Parathyroid adenoma (tissue), 2 donors: ENCODE measurements at regions not wholly inside any gene's neighbourhood (a gene's known extent, or its start where the extent isn't known, plus 50 kb on each side); places are given as distances from the start of the nearest gene placed in this dataset.

Source experiments
- H2AFZ ChIP-seq: fragments of 300-600 bp; sonication (generic); one replicate; pipeline ENCODE4 v1.7.0; 2017; ENCODE audit warnings: antibody characterized with exemption, mild to moderate bottlenecking
- H3K27ac ChIP-seq: fragments of 300-600 bp; sonication (generic); one replicate; pipeline ENCODE4 v1.7.0; 2017
- H3K27me3 ChIP-seq: fragments of 300-600 bp; sonication (generic); one replicate; pipeline ENCODE4 v1.7.0; 2017; ENCODE audit warnings: low read length; ENCODE audit not compliant: control insufficient read depth, insufficient read depth
- H3K36me3 ChIP-seq: fragments of 300-600 bp; sonication (generic); one replicate; pipeline ENCODE4 v1.7.0; 2017; ENCODE audit warnings: low read length; ENCODE audit not compliant: control insufficient read depth, insufficient read depth
- H3K4me1 ChIP-seq: fragments of 300-600 bp; sonication (generic); one replicate; pipeline ENCODE4 v1.7.0; 2017; ENCODE audit warnings: control low read depth
- H3K4me2 ChIP-seq: fragments of 300-600 bp; sonication (generic); one replicate; pipeline ENCODE4 v1.7.0; 2017; ENCODE audit warnings: low read length
- H3K4me3 ChIP-seq: fragments of 300-600 bp; sonication (generic); one replicate; pipeline ENCODE4 v1.7.0; 2017; ENCODE audit warnings: low read depth, low read length
- H3K79me2 ChIP-seq: fragments of 300-600 bp; sonication (generic); one replicate; pipeline ENCODE4 v1.7.0; 2017; ENCODE audit warnings: control low read depth
- H3K9ac ChIP-seq: fragments of 300-600 bp; sonication (generic); one replicate; pipeline ENCODE4 v1.7.0; 2017; ENCODE audit warnings: mild to moderate bottlenecking
- H3K9me3 ChIP-seq: fragments of 300-600 bp; sonication (generic); one replicate; pipeline ENCODE4 v1.7.0; 2017; ENCODE audit warnings: low read length; ENCODE audit not compliant: control insufficient read depth
- TF ChIP-seq, protein P1 (sequence below): fragments of 300-600 bp; sonication (generic); IDR thresholded peaks from one replicate; pipeline ENCODE4 v1.7.0; 2017; ENCODE audit warnings: antibody characterized with exemption, mild to moderate bottlenecking
- donor health status: primary hyperparathyroidism.

DNA sequence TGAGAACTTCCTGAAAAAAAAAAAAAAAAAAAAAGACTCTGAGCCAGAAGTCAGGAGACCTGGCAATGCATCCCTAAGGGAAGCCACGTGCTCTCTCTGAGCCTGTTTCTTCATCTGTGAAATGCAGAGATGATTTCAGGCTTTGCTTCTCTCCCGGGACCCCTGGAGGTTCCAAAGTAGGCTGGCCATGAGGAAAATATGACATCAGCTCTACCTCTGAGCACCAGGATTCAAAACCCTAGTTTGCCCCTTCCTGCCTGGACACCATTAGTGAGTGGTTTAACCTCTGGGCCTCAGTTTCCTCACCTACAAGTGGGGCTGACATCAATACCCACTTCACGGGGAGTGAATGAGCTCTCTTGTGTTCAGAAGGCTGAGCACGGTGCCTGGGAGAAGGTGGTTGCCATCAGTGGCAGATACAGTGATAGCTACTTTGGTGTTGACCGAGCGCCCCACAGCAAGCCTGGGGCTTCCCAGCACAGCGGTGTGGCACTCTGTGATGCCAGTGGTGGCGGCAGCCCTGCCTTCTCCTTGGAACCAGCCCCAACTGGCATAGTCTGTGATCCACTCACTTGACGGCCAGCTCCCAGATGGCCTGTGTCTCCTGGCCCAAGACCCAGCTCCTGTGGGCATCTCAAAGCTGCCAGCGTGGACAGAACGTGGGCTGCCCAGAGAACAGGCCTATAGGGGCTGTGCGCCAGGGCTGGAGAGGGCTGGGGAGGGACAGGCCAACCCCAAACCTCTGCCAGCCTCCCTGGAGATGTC is 153.1 kb upstream of the UNC5B start:
- TF ChIP-seq, protein P1, sequence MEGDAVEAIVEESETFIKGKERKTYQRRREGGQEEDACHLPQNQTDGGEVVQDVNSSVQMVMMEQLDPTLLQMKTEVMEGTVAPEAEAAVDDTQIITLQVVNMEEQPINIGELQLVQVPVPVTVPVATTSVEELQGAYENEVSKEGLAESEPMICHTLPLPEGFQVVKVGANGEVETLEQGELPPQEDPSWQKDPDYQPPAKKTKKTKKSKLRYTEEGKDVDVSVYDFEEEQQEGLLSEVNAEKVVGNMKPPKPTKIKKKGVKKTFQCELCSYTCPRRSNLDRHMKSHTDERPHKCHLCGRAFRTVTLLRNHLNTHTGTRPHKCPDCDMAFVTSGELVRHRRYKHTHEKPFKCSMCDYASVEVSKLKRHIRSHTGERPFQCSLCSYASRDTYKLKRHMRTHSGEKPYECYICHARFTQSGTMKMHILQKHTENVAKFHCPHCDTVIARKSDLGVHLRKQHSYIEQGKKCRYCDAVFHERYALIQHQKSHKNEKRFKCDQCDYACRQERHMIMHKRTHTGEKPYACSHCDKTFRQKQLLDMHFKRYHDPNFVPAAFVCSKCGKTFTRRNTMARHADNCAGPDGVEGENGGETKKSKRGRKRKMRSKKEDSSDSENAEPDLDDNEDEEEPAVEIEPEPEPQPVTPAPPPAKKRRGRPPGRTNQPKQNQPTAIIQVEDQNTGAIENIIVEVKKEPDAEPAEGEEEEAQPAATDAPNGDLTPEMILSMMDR: no peak
- Histone ChIP-seq H3K4me2 (no peak overlapping the region), H3K4me1 (no peaks in the 10 kb centered on the region), H3K4me3 (no peak overlapping the region), H3K36me3 (no peaks in the 10 kb centered on the region), H3K27ac (no peak overlapping the region), H3K27me3 (no peaks in the 10 kb centered on the region), H3K9ac (no peak overlapping the region), H2AFZ (no peak overlapping the region), H3K79me2 (no peaks in the 10 kb centered on the region), H3K9me3 (no peaks in the 10 kb centered on the region)

DNA sequence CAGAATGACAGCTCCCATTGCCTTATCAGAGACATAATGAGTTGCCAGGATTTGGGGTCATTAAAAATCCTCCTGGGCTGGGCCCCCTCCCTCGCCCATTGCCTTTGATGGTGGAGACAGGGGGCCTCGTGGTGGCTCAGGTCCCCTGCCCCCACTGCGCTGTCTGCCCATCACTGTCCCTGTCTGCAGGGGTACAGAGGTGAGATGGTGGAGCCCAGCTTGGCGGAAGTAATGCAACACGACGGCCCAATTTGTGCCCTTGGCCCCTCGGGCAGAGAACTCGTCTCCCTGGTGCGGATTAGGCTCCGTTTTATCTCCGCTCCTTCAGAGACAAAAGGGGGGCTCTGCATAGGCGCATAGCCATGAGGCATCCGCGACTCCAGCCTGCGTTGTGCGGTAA is 152.4 kb upstream of the UNC5B start:
- TF ChIP-seq, protein P1: no peak
- Histone ChIP-seq H3K36me3 (no peaks in the 10 kb centered on the region), H3K79me2 (no peaks in the 10 kb centered on the region), H3K27me3 (no peaks in the 10 kb centered on the region), H3K4me1 (no peaks in the 10 kb centered on the region), H3K4me2 (no peak overlapping the region), H3K9me3 (no peaks in the 10 kb centered on the region), H3K27ac (no peak overlapping the region), H2AFZ (no peak overlapping the region), H3K4me3 (no peak overlapping the region), H3K9ac (no peak overlapping the region)

DNA sequence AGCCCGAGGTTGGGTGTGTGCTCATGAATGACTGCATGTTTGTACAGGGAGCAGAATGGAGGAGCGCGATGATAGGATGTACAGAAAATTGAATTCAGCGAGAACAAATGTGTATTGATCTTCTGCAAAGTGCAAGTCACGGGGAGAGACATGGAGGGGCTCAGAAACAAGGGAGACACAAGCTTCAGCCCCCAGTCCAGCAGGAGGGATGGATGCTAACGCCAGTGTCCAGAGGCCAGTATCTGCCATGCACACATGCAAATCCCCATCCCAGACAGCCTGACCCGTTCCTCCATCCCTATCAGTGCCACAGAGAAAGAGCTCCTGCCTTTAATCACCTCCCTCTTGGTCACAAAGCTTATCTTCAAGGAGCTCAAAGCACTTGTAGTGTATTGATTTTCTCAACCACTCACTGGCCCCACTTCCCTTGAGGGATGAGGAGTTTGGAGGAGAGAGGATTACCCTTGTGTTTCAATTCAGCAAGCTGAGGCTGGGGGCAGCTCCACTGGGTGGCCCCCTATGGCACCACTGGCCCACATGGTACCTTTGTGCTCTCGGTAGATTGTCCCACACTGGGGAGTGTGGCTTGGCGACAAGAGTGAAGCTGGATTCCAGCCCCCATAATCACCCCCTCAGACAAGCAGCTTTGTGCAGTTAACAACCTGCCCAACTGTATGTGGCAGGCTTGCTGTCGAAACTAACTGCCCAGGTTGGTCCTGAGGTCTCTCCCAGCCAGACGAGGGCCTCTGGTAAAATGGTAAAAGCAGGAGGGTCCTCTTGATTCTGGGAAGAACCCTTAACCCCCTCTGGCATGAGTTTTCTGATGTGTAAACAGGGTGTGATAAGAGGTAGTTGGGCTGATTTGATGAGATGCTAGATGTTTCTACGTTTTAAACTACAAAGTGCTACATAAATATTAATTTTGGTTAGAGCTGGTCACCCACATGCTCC is 151.6 kb upstream of the UNC5B start:
- H3K4me2 ChIP-seq: no peak overlapping the region
- no peaks in the 10 kb centered on the region for H3K4me1 ChIP-seq
- no peaks in the 10 kb centered on the region for H3K27me3 ChIP-seq
- TF ChIP-seq, protein P1: no peak
- no peaks in the 10 kb centered on the region for H3K36me3 ChIP-seq
- no peak overlapping the region for H3K4me3 ChIP-seq
- no peak overlapping the region for H3K27ac ChIP-seq
- no peaks in the 10 kb centered on the region for H3K79me2 ChIP-seq
- H2AFZ ChIP-seq: no peak overlapping the region
- no peak overlapping the region for H3K9ac ChIP-seq
- H3K9me3 ChIP-seq: no peaks in the 10 kb centered on the region

DNA sequence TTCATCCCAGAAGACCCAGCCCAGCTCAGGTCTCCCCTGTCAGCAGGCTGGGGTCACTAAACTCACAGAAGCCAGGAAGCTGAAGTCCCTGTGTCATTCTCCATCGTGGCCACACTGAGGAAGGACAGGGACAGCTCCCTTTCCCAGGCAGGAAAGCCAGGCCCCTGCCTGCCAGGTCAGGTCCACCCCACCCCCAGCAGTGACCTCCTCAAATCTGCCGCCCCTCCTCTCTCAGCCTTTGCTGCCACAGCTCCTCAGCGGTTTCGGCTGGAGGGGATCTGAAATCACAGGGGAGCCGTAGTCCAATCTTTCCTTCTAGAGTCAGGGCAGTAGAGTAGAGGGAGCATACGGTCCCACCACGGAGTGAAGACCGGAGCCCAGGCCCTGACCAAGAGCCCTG is 150.9 kb upstream of the UNC5B start:
- Histone ChIP-seq H3K4me3 (no peak overlapping the region), H2AFZ (no peak overlapping the region), H3K27me3 (no peaks in the 10 kb centered on the region), H3K27ac (no peak overlapping the region), H3K79me2 (no peaks in the 10 kb centered on the region), H3K9me3 (no peaks in the 10 kb centered on the region), H3K9ac (no peak overlapping the region), H3K4me2 (no peak overlapping the region), H3K4me1 (no peaks in the 10 kb centered on the region), H3K36me3 (no peaks in the 10 kb centered on the region)
- TF ChIP-seq, protein P1: no peak
